ENCODE measurements at regions not wholly inside any gene's neighbourhood (a gene's known extent, or its start where the extent isn't known, plus 50 kb on each side); places are given as distances from the start of the nearest gene placed in this dataset.

DNA sequence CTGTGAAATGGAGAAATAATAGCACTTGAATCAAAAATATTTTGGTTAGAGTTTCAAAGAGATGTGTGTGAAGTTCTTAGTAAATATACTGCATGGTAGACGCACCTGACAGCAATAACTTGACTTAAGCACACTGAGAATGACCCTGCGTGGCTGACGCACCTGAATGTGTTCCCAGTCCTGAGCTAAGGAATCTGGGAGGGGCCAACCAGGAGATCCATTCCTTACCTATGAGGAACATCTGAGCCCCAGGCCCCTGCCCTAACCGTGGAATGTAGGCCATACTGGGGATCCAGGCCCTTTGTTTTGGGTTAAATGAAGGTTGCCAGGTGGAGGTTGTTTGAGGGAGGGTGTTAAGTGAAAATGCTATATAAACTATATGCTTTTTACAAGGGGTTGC, 284.4 kb downstream of the RBM43 start:
- DNase-seq (ENCODE audit: low spot score), result no peak

DNA sequence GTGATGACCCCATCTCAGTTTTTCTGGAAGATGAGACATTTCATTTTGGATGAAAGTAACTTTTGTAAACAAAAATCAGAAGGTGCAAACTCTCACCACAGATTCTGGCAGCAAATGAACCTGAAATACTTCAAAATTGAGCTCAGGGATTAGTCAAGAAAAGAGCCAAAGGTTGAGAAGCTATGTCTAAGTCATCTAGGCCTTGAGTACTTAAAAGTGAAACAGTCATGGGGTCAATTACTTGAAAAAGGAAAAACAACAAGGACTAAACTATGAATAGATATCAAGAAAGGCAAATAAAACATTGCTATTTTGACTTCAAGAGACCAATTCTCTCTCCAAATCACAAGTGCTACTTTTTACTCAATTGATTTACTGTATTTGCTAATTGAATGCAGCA, 285.1 kb downstream of the RBM43 start:
- DNase-seq (ENCODE audit: low spot score), result no peak

GRCh38 chr2:150974864-150975263, 286.8 kb downstream of the RBM43 start:
- no peak for DNase-seq (ENCODE audit: low spot score)

- DNase-seq (ENCODE audit: low spot score), result no peak
Measured at GRCh38 chr2:150974234-150974633, 287.4 kb downstream of the RBM43 start.

DNA sequence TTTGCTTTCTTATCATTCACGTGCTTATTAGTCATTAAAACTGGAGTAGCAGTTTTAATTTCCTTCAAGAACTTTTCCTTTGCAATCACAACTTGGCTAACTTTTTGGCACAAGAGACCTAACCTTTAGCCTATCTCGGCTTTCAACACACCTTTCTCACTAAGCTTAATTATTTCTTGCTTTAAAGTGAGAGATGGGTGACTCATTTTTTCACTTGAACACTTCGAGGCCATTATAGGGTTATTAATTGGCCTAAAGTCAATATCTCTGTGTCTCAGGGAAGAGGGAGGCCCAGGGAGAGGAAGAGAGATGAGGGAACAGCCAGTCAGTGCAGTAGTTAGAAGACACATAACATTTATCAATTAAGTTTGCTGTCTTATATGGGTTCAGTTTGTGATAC, 289.8 kb downstream of the RBM43 start:
- DNase-seq (ENCODE audit: low spot score), result no peak

GRCh38 chr2:150963336-150963735, 298.3 kb downstream of the RBM43 start:
- no peak for DNase-seq (ENCODE audit: low spot score)

- no peak for DNase-seq (ENCODE audit: low spot score)
Measured at GRCh38 chr2:150955231-150955630, 306.4 kb downstream of the RBM43 start.

DNA sequence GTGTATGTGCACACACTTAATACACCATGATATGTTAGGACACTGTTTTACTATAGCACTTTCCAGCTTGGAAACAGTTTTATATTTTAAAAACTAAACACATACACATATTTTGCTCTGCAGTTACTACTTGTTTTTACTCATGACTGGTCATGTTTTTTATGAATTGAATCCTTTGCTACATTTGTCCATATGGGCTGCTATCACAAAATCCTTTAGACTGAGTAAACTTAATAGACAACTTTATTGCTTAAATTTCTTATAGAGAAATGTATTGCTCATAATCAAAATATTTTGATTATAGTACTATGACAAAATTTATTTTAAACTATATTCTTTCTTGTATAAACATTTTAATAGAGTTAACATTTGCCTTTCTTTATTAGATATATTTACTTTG, 314.8 kb downstream of the RBM43 start:
- no peak for DNase-seq (ENCODE audit: low spot score)

DNA sequence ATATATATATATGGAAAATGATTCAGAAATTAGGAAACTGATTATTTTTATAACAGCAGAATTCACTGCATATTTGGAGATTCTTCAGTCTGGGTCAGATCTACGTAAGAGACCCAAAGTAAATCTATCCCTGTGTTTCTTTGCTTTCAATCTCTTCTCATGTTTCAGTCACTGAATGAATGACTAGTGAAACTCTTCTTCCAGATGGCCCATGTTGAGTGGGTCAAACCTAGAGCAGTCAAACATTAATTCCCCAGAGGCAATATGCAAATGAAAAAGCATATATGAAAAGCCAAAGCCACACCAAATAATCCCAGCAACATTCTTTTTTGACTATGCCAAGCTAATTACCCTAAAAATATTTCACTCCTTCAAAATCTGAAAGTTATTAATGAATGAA, 317.3 kb downstream of the RBM43 start:
- no peak for DNase-seq (ENCODE audit: low spot score)

DNA sequence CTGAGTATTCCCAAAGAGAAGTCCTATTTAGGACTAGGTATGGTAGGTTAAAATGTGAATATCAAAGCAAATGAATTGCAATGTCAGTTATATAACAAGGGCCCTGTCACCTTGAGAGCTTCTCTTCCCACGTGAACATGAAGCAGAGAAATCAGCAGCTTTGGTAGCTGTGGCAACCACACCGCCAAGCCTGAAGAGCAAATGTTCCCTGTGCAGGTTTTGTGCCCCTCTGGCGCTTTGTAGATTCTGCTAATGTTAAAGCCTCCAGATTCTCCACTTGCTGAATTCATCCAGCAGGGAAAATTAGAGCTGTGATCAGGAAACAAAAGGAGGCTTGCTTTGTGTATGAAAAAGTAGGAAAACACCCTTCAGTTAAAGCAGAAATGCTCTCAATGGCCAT, 322.6 kb downstream of the RBM43 start:
- no peak for DNase-seq (ENCODE audit: low spot score)

GRCh38 chr2:150938527-150938926, 323.1 kb downstream of the RBM43 start:
- no peak for DNase-seq (ENCODE audit: low spot score)

DNA sequence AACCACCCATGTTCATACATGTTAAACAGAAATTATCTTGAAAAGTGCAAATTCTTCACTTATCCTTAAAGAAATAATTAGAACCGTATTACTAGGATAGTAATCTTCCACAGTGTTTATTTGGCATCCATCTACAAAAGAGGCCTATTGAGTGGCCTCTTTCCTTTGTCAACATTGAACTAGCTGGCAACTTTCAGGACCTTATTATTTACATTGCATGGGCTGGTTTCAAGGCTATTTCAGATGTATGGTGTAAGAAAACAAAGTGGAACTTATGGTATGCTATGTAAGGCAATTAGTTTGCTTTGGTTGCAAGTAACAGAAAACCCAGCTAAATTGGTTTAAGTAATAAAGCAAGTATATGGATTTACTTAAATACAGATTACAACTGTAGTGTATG, 324.6 kb downstream of the RBM43 start:
- DNase-seq (ENCODE audit: low spot score), result no peak

DNA sequence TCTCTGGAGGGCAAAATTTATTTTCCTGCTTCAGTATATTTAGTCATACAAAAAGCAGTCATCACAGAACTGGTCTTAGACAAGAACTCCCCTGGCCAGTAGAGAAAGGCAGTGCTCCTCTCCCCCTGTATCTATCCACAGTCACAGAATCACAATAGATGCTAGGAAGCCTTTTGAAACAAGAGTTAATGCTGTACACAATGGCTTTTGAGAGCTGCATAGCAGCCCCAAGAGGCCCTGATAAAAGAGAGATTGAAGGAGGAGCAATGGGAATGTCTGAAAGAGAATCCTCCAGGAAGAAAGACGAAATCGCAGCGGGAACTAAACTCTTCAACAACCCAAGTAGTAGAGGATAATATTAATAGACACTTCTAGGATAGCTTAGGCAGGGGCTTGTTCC, 330.2 kb downstream of the RBM43 start:
- no peak for DNase-seq (ENCODE audit: low spot score)

DNA sequence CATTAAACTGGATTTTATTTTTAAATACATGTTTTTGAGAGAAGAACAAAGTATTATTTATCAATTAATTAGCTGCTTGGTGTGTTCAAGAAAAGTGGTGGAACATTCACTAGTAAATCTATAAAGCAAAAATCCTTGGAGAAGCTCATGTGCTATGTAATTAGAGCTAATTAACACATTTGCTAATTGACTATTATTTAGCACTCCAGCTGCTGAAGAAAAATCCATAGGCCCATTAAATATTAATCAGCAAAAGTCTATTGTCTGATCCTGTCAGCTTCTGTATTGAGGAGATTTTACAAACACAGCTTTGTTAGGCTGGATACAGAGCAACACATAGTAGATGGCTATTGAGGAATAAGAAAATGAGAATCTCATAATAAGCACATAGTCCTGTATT, 336.1 kb downstream of the RBM43 start:
- DNase-seq (ENCODE audit: low spot score), result no peak

DNA sequence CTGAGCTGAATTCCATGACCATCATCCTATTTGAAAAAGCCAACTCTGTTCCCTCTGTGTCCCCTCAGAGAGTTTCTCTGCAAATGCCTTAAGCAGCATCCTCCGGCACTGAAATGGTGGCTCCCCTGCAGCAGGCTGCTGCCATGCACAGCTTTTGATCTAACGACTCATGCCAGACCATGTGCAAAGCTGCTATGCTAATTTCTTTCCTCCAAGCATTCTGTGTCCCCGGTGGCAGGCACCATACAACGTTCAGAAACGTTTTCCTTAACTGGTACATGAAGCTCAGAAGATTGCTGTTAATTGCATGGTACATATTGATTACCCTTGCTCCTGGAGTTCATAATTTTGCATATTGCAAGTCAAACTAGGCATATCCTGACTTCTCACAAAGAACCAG, 336.8 kb downstream of the RBM43 start:
- no peak for DNase-seq (ENCODE audit: low spot score)

GRCh38 chr2:150919901-150920300, 341.8 kb downstream of the RBM43 start:
- no peak for DNase-seq (ENCODE audit: low spot score)

- DNase-seq (ENCODE audit: low spot score), result no peak
Measured at GRCh38 chr2:150917961-150918713, 343.5 kb downstream of the RBM43 start.

DNA sequence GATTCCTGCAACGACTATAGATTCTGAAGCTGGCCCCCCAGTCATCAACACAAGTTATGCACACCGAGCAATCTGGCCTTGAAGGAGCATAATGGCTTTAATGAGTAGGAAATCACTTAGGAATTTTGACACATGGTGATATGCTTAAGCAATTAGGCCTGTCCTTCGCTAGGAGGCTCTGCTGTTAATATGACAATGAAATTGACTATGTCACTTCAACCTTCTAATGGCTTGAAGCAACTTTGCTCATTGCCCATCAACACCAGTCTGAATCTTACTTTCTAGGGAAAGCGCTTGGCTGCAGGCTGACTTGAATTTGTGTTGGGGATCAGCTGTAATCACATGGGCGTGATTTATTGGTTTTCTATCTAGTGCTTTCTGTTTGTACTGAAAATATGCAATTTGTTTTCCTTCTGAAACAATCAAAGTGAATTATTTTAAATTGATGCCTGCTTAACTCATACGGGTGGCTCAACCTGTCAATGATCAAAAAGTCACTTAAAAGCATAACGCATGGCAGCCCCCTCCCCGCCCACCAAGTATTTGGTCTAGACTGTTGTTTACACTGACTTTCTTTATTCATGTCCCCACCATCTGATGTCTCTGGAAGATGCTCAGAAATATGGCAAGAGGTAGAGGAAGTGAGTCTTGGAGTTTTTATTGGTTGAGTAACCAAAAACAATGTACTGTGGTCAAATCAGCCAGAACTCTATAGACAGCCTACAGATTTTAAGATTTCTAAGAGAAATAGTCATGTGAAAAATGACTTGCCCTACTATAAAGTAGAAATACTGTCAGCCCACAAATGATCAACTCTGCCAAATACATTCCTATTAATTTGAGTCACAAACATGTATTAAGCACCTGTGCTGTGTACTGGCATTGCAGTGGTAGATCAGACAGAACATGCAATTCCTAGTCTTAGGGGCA, 344.9 kb downstream of the RBM43 start:
- DNase-seq (ENCODE audit: low spot score), result no peak

- DNase-seq (ENCODE audit: low spot score), result no peak
Measured at GRCh38 chr2:150911766-150912280, 349.8 kb downstream of the RBM43 start.

DNA sequence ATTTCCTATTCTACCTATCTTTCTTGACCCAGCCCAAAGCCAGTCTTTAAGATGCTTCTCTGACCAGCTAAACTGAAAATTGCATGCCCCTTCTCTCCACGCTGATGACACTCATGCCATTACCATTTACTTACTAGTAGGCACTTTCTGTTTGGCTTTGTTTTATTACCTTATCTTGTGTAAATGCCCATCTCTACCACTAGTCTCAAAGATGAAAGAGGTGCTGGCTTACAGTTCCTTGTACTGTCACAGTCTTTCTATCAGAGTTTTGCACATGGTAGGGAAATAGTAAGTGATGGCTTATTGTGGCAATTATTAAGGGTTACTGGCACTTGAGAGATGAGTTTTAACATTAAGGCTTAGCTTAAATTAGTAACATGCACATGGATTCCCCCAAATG, 352.1 kb downstream of the RBM43 start:
- DNase-seq (ENCODE audit: low spot score), result no peak

GRCh38 chr2:150909090-150909489, 352.6 kb downstream of the RBM43 start:
- DNase-seq (ENCODE audit: low spot score), result no peak

- no peak for DNase-seq (ENCODE audit: low spot score)
Measured at GRCh38 chr2:150907466-150907865, 354.2 kb downstream of the RBM43 start.

DNA sequence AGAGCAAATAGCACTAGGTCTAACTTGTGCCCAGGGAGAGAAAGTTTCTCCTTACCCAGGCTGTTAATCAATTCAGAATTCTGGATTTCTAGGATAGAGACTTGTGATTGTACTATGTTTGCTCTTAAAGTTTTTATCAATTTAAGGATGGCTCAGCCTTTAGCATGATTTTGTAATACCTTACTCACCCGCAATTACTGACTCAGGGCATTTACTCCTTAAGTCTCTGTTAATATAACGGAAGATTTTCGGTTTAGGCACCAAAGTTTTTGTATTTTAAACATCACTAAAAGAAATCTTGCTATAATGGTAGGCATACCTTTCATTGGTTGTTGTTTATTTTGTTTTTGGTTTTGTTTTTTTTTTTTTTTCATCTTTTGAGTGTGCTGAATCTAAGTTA, 358.2 kb downstream of the RBM43 start:
- DNase-seq (ENCODE audit: low spot score), result no peak

Data from LoVo (cell line).